ENCODE measurements at regions not wholly inside any gene's neighbourhood (a gene's known extent, or its start where the extent isn't known, plus 50 kb on each side); places are given as distances from the start of the nearest gene placed in this dataset.

GRCh38 chr12:34341362-34341733 is 319.1 kb downstream of the ALG10 start:
- TF ChIP-seq CTCF (IDR thresholded peaks at IDR 0.05) (no peak), POLR2A (IDR thresholded peaks at IDR 0.05) (no peak)

Data from testis (tissue), 2 donors.